ENCODE measurements at regions not wholly inside any gene's neighbourhood (a gene's known extent, or its start where the extent isn't known, plus 50 kb on each side); places are given as distances from the start of the nearest gene placed in this dataset.

DNA sequence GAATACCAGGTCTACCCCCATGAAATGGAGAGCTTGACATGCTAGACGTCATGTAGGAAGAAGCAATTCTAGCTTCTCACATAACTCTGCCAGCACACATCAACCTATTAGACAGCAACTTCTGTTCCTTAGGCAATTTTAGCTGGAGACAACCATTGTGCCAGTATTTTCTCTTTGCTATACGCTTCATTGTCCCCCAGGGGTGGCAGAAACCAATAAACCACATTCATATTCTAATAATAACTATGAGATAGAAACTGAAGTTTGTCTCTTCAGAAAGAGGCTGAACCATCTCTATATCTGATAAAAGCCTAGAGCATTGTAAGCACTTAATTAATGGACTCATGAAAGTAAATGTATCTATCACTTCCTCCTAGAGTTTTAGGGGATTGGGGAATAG lies 278.6 kb downstream of the FOXG1 start:
- Mint-ChIP-seq H3K4me3 (no peak overlapping the region), H3K27ac (no peak overlapping the region), H3K9me3 (ENCODE audit: insufficient read depth) (peaks cover 7% of the 10 kb centered on the region), H3K4me1 (ENCODE audit: low read depth) (no peaks in the 10 kb centered on the region), H3K27me3 (ENCODE audit: low read depth) (no peaks in the 10 kb centered on the region), H3K36me3 (ENCODE audit: low read depth) (no peaks in the 10 kb centered on the region)
- CTCF ChIA-PET = no interaction called here
- DNase-seq = no peak
- POLR2A ChIA-PET = no interaction called here
- ATAC-seq = no peak

DNA sequence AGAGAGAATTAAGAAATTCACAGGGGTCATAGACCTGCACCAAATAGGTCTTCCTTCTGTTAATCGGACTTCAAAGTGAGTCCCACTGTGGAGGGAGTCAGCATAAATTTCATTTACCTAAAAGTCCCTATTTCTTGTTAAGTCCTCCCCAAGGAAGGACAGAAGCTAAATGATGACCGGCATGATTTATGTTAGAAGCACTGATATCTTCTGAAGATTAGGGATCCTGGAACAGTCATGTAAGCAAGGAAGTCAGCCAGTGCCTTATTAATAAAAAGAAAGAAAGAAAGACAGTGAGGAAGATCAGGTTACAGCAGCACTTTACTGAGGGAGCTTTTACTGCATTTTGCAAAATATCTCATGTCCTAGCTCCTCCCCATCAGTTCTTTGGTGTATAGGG lies 287.5 kb downstream of the FOXG1 start:
- ChIA-PET POLR2A (no interaction called here), CTCF (no interaction called here)
- Mint-ChIP-seq H3K36me3 (ENCODE audit: low read depth) (no peaks in the 10 kb centered on the region), H3K27ac (no peak overlapping the region), H3K27me3 (ENCODE audit: low read depth) (no peaks in the 10 kb centered on the region), H3K4me3 (no peak overlapping the region), H3K9me3 (ENCODE audit: insufficient read depth) (peaks cover 18% of the 10 kb centered on the region), H3K4me1 (ENCODE audit: low read depth) (no peaks in the 10 kb centered on the region)
- no peak for DNase-seq
- no peak for ATAC-seq

DNA sequence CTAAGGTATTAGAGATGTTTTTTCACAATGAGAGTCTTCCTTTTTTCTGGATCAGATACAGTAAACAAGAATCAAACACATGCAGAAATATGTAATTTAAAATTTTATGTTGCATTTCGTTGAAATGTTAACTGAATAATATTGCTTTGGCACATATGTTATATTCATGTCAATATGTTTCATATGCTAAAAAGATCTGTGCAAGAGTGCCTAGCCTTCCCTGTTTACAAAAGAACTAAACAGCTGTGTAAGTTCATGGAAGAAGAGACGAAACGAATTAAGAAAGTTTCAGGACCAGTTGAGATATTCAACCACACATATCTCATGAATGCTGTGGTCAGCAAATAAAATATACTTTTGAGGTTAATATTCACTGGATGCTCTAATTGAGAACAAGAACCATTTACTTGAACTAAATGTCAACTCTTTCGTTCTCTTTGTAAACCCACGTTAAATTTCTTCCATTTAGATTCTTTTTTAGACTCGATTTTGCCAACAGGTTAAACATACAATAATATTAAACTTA lies 289.5 kb downstream of the FOXG1 start:
- Mint-ChIP-seq H3K4me3 (no peak overlapping the region), H3K27ac (no peak overlapping the region), H3K36me3 (ENCODE audit: low read depth) (no peaks in the 10 kb centered on the region), H3K27me3 (ENCODE audit: low read depth) (no peaks in the 10 kb centered on the region), H3K9me3 (ENCODE audit: insufficient read depth) (peaks cover 8% of the 10 kb centered on the region), H3K4me1 (ENCODE audit: low read depth) (no peaks in the 10 kb centered on the region)
- ATAC-seq = no peak
- CTCF ChIA-PET = no interaction called here
- DNase-seq = no peak
- POLR2A ChIA-PET = no interaction called here

- Mint-ChIP-seq H3K4me1 (ENCODE audit: low read depth) (no peaks in the 10 kb centered on the region), H3K9me3 (ENCODE audit: insufficient read depth) (peaks cover 24% of the 10 kb centered on the region), H3K27me3 (ENCODE audit: low read depth) (no peaks in the 10 kb centered on the region), H3K4me3 (no peak overlapping the region), H3K36me3 (ENCODE audit: low read depth) (no peaks in the 10 kb centered on the region), H3K27ac (no peak overlapping the region)
- POLR2A ChIA-PET = no interaction called here
- no peak for DNase-seq
- ATAC-seq = no peak
- CTCF ChIA-PET = no interaction called here
These were observed 295.1 kb downstream of the FOXG1 start for GRCh38 chr14:29061702-29062101.

GRCh38 chr14:29062466-29062865 lies 295.9 kb downstream of the FOXG1 start:
- ChIA-PET CTCF (no interaction called here), POLR2A (no interaction called here)
- no peaks in the 10 kb centered on the region for H3K27me3 Mint-ChIP-seq (ENCODE audit: low read depth)
- no peak overlapping the region for H3K27ac Mint-ChIP-seq
- ATAC-seq (no peak), DNase-seq (no peak)
- H3K4me3 Mint-ChIP-seq = no peak overlapping the region
- H3K9me3 Mint-ChIP-seq (ENCODE audit: insufficient read depth) = peaks cover 30% of the 10 kb centered on the region
- no peaks in the 10 kb centered on the region for H3K36me3 Mint-ChIP-seq (ENCODE audit: low read depth)
- no peaks in the 10 kb centered on the region for H3K4me1 Mint-ChIP-seq (ENCODE audit: low read depth)

DNA sequence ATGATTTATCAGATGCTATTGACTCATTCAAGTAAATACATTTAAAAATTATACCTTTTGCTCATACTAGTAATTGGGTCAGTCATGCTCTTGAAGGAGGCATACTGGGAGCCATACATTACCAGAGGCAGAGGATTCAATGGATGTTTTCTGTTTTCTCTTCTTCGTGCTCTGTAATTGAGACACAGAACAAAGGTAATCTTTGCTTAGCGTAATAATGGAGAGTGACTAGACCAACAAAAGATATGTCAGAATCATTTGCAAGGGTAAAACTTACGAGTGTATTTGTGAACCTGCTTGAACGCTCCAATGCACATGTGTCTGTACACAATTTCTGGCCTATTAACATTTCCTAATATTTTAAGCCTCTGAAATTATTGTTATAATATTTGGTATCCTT lies 296.4 kb downstream of the FOXG1 start:
- H3K36me3 Mint-ChIP-seq (ENCODE audit: low read depth) = no peaks in the 10 kb centered on the region
- ATAC-seq (no peak), DNase-seq (no peak)
- H3K4me3 Mint-ChIP-seq = no peak overlapping the region
- no peaks in the 10 kb centered on the region for H3K27me3 Mint-ChIP-seq (ENCODE audit: low read depth)
- peaks cover 30% of the 10 kb centered on the region for H3K9me3 Mint-ChIP-seq (ENCODE audit: insufficient read depth)
- H3K27ac Mint-ChIP-seq = no peak overlapping the region
- ChIA-PET POLR2A (no interaction called here), CTCF (no interaction called here)
- no peaks in the 10 kb centered on the region for H3K4me1 Mint-ChIP-seq (ENCODE audit: low read depth)

DNA sequence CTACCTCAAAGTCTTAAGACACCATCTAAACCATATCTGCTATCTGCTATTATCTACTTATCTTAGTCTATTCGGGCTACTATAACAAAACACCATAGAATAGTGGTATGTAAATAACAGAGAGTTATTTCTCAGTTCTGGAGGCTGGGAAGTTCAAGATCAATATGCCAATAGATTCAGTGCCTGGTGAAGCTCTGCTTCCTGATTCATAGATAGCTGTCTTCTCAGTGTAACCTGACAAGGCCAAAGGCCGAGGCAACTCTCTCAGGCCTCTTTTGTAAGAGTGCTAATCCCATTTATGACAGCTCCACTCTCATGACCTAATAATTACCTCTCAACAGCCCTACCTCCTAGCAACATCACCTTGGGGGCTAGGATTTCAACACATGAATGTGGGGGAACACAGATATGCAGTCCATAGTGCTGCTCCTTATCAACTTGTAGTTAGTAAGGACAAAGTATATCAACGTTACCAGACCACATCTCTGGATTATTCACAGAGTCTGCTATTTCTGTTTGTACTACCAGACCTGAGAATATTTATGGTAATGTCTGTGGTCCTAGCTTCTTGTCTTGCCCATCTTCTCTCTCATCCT lies 297.8 kb downstream of the FOXG1 start:
- H3K4me1 Mint-ChIP-seq (ENCODE audit: low read depth) = no peaks in the 10 kb centered on the region
- no peaks in the 10 kb centered on the region for H3K27me3 Mint-ChIP-seq (ENCODE audit: low read depth)
- ATAC-seq (no peak), DNase-seq (no peak)
- CTCF ChIA-PET = no interaction called here
- peaks cover 30% of the 10 kb centered on the region for H3K9me3 Mint-ChIP-seq (ENCODE audit: insufficient read depth)
- no peaks in the 10 kb centered on the region for H3K36me3 Mint-ChIP-seq (ENCODE audit: low read depth)
- no peak overlapping the region for H3K4me3 Mint-ChIP-seq
- H3K27ac Mint-ChIP-seq = no peak overlapping the region
- POLR2A ChIA-PET = no interaction called here

- CTCF ChIA-PET = no interaction called here
- Mint-ChIP-seq H3K9me3 (ENCODE audit: insufficient read depth) (peaks cover 27% of the 10 kb centered on the region), H3K27me3 (ENCODE audit: low read depth) (no peaks in the 10 kb centered on the region), H3K4me3 (no peak overlapping the region), H3K4me1 (ENCODE audit: low read depth) (no peaks in the 10 kb centered on the region), H3K27ac (no peak overlapping the region), H3K36me3 (ENCODE audit: low read depth) (no peaks in the 10 kb centered on the region)
- ATAC-seq (no peak), DNase-seq (no peak)
- POLR2A ChIA-PET = no interaction called here
These were observed 302.6 kb downstream of the FOXG1 start for GRCh38 chr14:29069228-29069627.

DNA sequence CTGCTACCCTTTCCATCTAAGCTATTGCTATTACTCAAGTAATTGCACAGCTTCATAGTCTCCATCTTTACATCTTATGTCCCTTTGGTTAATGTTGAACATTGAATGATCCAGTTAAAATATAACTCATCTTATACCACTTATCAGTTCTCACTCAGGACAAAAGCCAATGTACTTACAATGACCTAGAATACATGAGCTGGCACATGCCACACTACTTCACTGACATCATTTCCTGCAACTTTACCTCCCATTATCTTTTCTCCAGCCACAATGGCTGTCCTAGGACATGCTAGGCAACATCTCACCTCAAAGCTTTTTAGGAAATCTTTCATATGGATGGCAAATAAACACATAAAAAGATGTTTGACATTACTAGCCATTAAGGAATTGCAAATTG lies 309.2 kb downstream of the FOXG1 start:
- POLR2A ChIA-PET = no interaction called here
- H3K36me3 Mint-ChIP-seq (ENCODE audit: low read depth) = no peaks in the 10 kb centered on the region
- DNase-seq (no peak), ATAC-seq (no peak)
- CTCF ChIA-PET = no interaction called here
- no peaks in the 10 kb centered on the region for H3K27me3 Mint-ChIP-seq (ENCODE audit: low read depth)
- H3K4me3 Mint-ChIP-seq = no peak overlapping the region
- no peak overlapping the region for H3K27ac Mint-ChIP-seq
- no peaks in the 10 kb centered on the region for H3K4me1 Mint-ChIP-seq (ENCODE audit: low read depth)
- no peaks in the 10 kb centered on the region for H3K9me3 Mint-ChIP-seq (ENCODE audit: insufficient read depth)

GRCh38 chr14:29077916-29078315 lies 311.3 kb downstream of the FOXG1 start:
- Mint-ChIP-seq H3K9me3 (ENCODE audit: insufficient read depth) (no peaks in the 10 kb centered on the region), H3K27me3 (ENCODE audit: low read depth) (no peaks in the 10 kb centered on the region), H3K36me3 (ENCODE audit: low read depth) (no peaks in the 10 kb centered on the region), H3K4me3 (no peak overlapping the region), H3K27ac (no peak overlapping the region), H3K4me1 (ENCODE audit: low read depth) (no peaks in the 10 kb centered on the region)
- DNase-seq = no peak
- no peak for ATAC-seq
- POLR2A ChIA-PET = no interaction called here
- CTCF ChIA-PET = no interaction called here

DNA sequence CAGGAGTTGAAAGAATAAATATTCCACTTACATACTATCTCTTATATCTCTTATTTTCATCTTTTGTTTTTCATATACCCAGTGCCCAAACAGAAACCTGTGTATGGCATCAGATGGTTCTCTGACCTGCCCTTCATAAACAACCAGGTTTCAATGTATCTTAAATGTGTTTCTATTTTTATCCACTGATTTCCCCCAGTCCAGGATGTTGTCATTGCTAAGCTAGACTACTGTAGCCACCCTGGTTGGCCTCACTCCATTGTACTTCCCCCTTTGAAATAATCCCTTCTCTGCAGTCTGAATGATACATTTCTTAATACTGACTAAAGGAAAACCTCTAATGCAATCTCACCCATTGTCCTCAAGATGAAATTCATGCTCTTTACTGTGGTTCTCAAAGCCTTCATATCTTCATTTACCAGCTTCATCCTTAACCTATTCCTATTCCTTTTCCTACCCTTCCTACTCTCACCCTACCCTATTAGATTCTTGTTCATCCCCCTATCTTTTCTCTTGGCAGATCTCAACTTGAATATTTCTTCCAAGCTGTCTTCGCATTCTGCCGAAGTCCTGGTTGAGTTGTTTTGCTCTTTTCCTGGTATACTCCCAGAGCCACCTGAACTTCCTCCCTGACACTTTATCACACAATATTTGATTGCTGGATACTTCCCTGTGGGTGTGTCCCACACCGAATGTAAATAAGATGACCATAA lies 312.4 kb downstream of the FOXG1 start:
- Mint-ChIP-seq H3K27ac (no peak overlapping the region), H3K9me3 (ENCODE audit: insufficient read depth) (no peaks in the 10 kb centered on the region), H3K4me1 (ENCODE audit: low read depth) (no peaks in the 10 kb centered on the region), H3K4me3 (no peak overlapping the region), H3K27me3 (ENCODE audit: low read depth) (no peaks in the 10 kb centered on the region), H3K36me3 (ENCODE audit: low read depth) (no peaks in the 10 kb centered on the region)
- CTCF ChIA-PET = no interaction called here
- POLR2A ChIA-PET = no interaction called here
- DNase-seq (no peak), ATAC-seq (no peak)

- H3K4me1 Mint-ChIP-seq (ENCODE audit: low read depth) = no peaks in the 10 kb centered on the region
- no peaks in the 10 kb centered on the region for H3K36me3 Mint-ChIP-seq (ENCODE audit: low read depth)
- ChIA-PET CTCF (no interaction called here), POLR2A (no interaction called here)
- peaks cover 11% of the 10 kb centered on the region for H3K9me3 Mint-ChIP-seq (ENCODE audit: insufficient read depth)
- no peak for DNase-seq
- H3K4me3 Mint-ChIP-seq = no peak overlapping the region
- ATAC-seq = no peak
- no peaks in the 10 kb centered on the region for H3K27me3 Mint-ChIP-seq (ENCODE audit: low read depth)
- H3K27ac Mint-ChIP-seq = no peak overlapping the region
These were observed 319.0 kb downstream of the FOXG1 start for GRCh38 chr14:29085546-29085945.

DNA sequence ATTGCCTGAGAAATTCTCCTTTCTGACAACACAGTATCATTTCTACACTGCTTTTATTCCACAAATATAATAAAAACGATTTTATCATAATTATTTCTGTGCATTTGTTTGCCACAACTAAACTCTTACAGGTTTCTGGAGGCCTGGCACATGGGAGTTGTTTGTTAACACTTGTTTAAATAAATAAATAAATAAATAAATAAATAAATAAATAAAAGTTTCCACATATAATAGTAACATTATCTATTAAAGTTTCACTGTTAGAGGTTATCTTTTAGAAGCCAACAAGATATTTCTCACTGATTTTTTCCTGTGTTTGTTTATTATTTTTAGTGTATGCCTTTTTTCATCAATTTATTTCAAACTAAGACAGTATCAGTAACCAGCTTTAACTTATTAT lies 323.3 kb downstream of the FOXG1 start:
- Mint-ChIP-seq H3K27ac (no peak overlapping the region), H3K36me3 (ENCODE audit: low read depth) (no peaks in the 10 kb centered on the region), H3K27me3 (ENCODE audit: low read depth) (no peaks in the 10 kb centered on the region), H3K9me3 (ENCODE audit: insufficient read depth) (peaks cover 16% of the 10 kb centered on the region), H3K4me1 (ENCODE audit: low read depth) (no peaks in the 10 kb centered on the region), H3K4me3 (no peak overlapping the region)
- ATAC-seq = no peak
- ChIA-PET CTCF (no interaction called here), POLR2A (no interaction called here)
- DNase-seq = no peak

All from activated CD8-positive, alpha-beta T cell treated with anti-CD3 and anti-CD28 coated beads, Interleukin-2, amount 10 ng/mL, durations not matched to agents 7 days and 5 days (primary cell).